SU-DHL-6 (cell line): ENCODE measurements at regions not wholly inside any gene's neighbourhood (a gene's known extent, or its start where the extent isn't known, plus 50 kb on each side); places are given as distances from the start of the nearest gene placed in this dataset.

ENCODE experiments used
- EZH2phosphoT487 ChIP-seq: fragments of 200-600 bp; sonication (generic), shearing (Covaris generic); conservative IDR thresholded peaks from 2 replicates; pipeline ENCODE4 v1.6.1; 2018; ENCODE audit warnings: mild to moderate bottlenecking, antibody characterized with exemption, low read length, moderate library complexity, mixed read lengths
- TF ChIP-seq, protein P1 (sequence below): fragments of 200-600 bp; sonication (generic); IDR thresholded peaks from one replicate; pipeline ENCODE4 v1.5.1; 2017; ENCODE audit warnings: antibody characterized with exemption, mild to moderate bottlenecking, low read length, moderate library complexity; ENCODE audit not compliant: insufficient read depth, poor library complexity, severe bottlenecking

DNA sequence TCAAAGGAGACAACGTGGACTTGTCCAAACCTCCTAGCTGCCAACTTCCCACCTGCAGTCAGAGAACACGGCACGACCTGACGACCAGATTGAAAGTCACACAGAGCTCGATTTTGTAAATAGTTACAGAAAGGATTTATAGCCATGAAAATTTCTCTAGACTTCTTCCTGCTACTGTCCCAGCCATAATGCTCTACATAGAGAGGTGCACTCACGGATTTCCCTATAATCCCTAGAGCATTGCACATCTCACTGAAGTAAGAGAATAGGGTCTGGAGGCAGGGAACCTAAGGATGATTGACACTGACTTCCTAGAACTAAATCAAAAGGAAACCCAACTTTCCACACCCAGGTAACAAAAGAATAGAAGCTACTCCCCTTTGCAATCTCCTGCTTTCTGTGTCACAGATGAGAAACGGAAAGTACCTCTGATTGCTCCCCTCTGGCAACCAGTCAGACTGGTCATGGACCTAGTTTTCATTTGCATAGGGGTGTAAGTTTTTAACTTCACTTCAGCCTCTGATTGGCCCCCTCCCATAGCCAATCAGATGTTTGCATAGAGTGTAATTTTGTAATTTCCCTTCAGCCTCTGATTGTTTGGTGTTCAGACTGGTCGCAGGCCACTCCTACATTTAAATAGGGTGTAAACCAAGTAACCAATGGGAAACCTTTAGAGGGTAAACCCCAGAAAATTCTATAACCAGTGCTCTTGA is 58.6 kb upstream of the FBXO11 start:
- no peak for TF ChIP-seq EZH2phosphoT487
- TF ChIP-seq, protein P1, sequence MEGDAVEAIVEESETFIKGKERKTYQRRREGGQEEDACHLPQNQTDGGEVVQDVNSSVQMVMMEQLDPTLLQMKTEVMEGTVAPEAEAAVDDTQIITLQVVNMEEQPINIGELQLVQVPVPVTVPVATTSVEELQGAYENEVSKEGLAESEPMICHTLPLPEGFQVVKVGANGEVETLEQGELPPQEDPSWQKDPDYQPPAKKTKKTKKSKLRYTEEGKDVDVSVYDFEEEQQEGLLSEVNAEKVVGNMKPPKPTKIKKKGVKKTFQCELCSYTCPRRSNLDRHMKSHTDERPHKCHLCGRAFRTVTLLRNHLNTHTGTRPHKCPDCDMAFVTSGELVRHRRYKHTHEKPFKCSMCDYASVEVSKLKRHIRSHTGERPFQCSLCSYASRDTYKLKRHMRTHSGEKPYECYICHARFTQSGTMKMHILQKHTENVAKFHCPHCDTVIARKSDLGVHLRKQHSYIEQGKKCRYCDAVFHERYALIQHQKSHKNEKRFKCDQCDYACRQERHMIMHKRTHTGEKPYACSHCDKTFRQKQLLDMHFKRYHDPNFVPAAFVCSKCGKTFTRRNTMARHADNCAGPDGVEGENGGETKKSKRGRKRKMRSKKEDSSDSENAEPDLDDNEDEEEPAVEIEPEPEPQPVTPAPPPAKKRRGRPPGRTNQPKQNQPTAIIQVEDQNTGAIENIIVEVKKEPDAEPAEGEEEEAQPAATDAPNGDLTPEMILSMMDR: no peak
